GM23338 (cell line): ENCODE measurements at regions not wholly inside any gene's neighbourhood (a gene's known extent, or its start where the extent isn't known, plus 50 kb on each side); places are given as distances from the start of the nearest gene placed in this dataset.

ENCODE experiments used
- ATAC-seq: fragments of 200-7000 bp; cut with Tn5 transposase; 3 replicates; pipeline ENCODE4 v1.9.1; 2020
- DNase-seq: peaks from one replicate; pipeline ENCODE4 v3.0.0-alpha.2; 2015; ENCODE audit warnings: low spot score
- H2AFZ ChIP-seq: fragments of 200-600 bp; sonication (generic); 2 replicates; pipeline ENCODE4 v1.8.0; 2016; ENCODE audit warnings: antibody characterized with exemption, mild to moderate bottlenecking, moderate library complexity
- H3F3A ChIP-seq: fragments of 200-600 bp; sonication (generic); replicated peaks from 2 replicates; pipeline ENCODE4 v1.8.0; 2017; ENCODE audit warnings: antibody characterized with exemption, mixed run types, low read depth
- H3K27ac ChIP-seq: fragments of 200-600 bp; sonication (generic); 2 replicates; pipeline ENCODE4 v1.6.1; 2016; ENCODE audit warnings: low read depth
- H3K27me3 ChIP-seq: fragments of 200-600 bp; sonication (generic); 2 replicates; pipeline ENCODE4 v1.8.0; 2016; ENCODE audit warnings: mild to moderate bottlenecking, mixed run types, moderate library complexity; ENCODE audit not compliant: insufficient read depth
- H3K36me3 ChIP-seq: fragments of 200-600 bp; sonication (generic); 2 replicates; pipeline ENCODE4 v1.8.0; 2016; ENCODE audit warnings: mild to moderate bottlenecking; ENCODE audit not compliant: insufficient read depth
- H3K4me1 ChIP-seq: fragments of 200-600 bp; sonication (generic); 2 replicates; pipeline ENCODE4 v1.8.0; 2016; ENCODE audit warnings: mild to moderate bottlenecking, moderate library complexity; ENCODE audit not compliant: insufficient read depth
- H3K4me2 ChIP-seq: fragments of 200-600 bp; sonication (generic); 2 replicates; pipeline ENCODE4 v1.7.1; 2017; ENCODE audit warnings: mixed run types
- H3K4me3 ChIP-seq: fragments of 200-600 bp; sonication (generic); 2 replicates; pipeline ENCODE4 v1.6.1; 2016; ENCODE audit warnings: mixed run types
- H3K79me2 ChIP-seq: fragments of 200-600 bp; sonication (generic); replicated peaks from 2 replicates; pipeline ENCODE4 v1.8.0; 2017; ENCODE audit warnings: mild to moderate bottlenecking; ENCODE audit not compliant: insufficient read depth
- H3K9me2 ChIP-seq: fragments of 200-600 bp; sonication (generic); 2 replicates; pipeline ENCODE4 v1.8.0; 2017; ENCODE audit not compliant: insufficient read depth
- H4K20me1 ChIP-seq: fragments of 200-600 bp; sonication (generic); replicated peaks from 2 replicates; pipeline ENCODE4 v1.8.0; 2017; ENCODE audit warnings: mild to moderate bottlenecking; ENCODE audit not compliant: insufficient read depth
- H3K27ac Mint-ChIP-seq: 2 replicates; pipeline ENCODE4 v1.8.0; 2020; ENCODE audit warnings: inconsistent platforms, mild to moderate bottlenecking, moderate library complexity, mixed read lengths
- H3K27me3 Mint-ChIP-seq: 3 replicates; pipeline ENCODE4 v1.8.0; 2022; ENCODE audit warnings: low read depth, mild to moderate bottlenecking, moderate library complexity, mixed read lengths, inconsistent platforms; ENCODE audit not compliant: insufficient read depth, poor library complexity
- H3K36me3 Mint-ChIP-seq: 3 replicates; pipeline ENCODE4 v1.8.0; 2021; ENCODE audit warnings: low read depth, mild to moderate bottlenecking, inconsistent platforms, moderate library complexity, mixed read lengths
- H3K4me1 Mint-ChIP-seq: 3 replicates; pipeline ENCODE4 v1.8.0; 2020; ENCODE audit warnings: mild to moderate bottlenecking, inconsistent platforms, mixed read lengths
- H3K4me3 Mint-ChIP-seq: 3 replicates; pipeline ENCODE4 v1.8.0; 2021; ENCODE audit warnings: moderate library complexity, mild to moderate bottlenecking, inconsistent platforms, mixed read lengths
- H3K9me3 Mint-ChIP-seq: 3 replicates; pipeline ENCODE4 v1.8.0; 2020; ENCODE audit warnings: moderate library complexity, mild to moderate bottlenecking, inconsistent platforms, mixed read lengths
- CREB1 ChIP-seq: fragments of 250-450 bp; sonication (Bioruptor Pico); IDR thresholded peaks from 2 replicates; pipeline ENCODE4 v1.5.0; 2020; ENCODE audit warnings: low read depth, mild to moderate bottlenecking, moderate library complexity
- CTCF ChIP-seq, 2 experiments: fragments of 200-600 bp in 1 of 2; sonication (generic) in 1 of 2; conservative IDR thresholded peaks; 2 replicates each; pipeline versions ENCODE4 v1.5.1 to v1.6.1; 2016 to 2017; ENCODE audit warnings: antibody characterized with exemption in 2 of 2, low read depth in 2 of 2, mild to moderate bottlenecking in 2 of 2, moderate library complexity in 1 of 2
- ETS1 ChIP-seq: IDR thresholded peaks from 2 replicates; pipeline ENCODE4 v1.6.1; 2016; ENCODE audit warnings: antibody characterized with exemption
- EZH2 ChIP-seq: fragments of 200-600 bp; sonication (generic); IDR thresholded peaks from one replicate; pipeline ENCODE4 v1.8.0; 2017; ENCODE audit warnings: antibody characterized with exemption, mild to moderate bottlenecking, low read depth; ENCODE audit not compliant: unreplicated experiment
- EZH2phosphoT487 ChIP-seq: fragments of 200-600 bp; sonication (generic); IDR thresholded peaks from one replicate; pipeline ENCODE4 v1.8.1; 2018; ENCODE audit warnings: antibody characterized with exemption; ENCODE audit not compliant: unreplicated experiment
- JUNB ChIP-seq: IDR thresholded peaks from one replicate; pipeline ENCODE4 v1.6.1; 2016; ENCODE audit warnings: antibody characterized with exemption; ENCODE audit not compliant: unreplicated experiment
- NANOG ChIP-seq: IDR thresholded peaks from 2 replicates; pipeline ENCODE4 v1.6.1; 2016; ENCODE audit warnings: antibody characterized with exemption, borderline replicate concordance
- POLR2AphosphoS5 ChIP-seq: IDR thresholded peaks from 2 replicates; pipeline ENCODE4 v1.6.1; 2016; ENCODE audit warnings: antibody characterized with exemption, low read depth
- STAT1 ChIP-seq: IDR thresholded peaks from one replicate; pipeline ENCODE4 v1.6.1; 2016; ENCODE audit warnings: antibody characterized with exemption; ENCODE audit not compliant: unreplicated experiment
- ZNF114 ChIP-seq: fragments of 250-450 bp; sonication (Bioruptor Pico); IDR thresholded peaks from 2 replicates; pipeline ENCODE4 v1.5.0; 2020; ENCODE audit warnings: mild to moderate bottlenecking, moderate library complexity
- ZNF331 ChIP-seq: fragments of 250-450 bp; sonication (Bioruptor Pico); IDR thresholded peaks from 2 replicates; pipeline ENCODE4 v1.5.0; 2020; ENCODE audit warnings: low read depth, mild to moderate bottlenecking, moderate library complexity
- ZNF462 ChIP-seq: fragments of 250-450 bp; sonication (Bioruptor Pico); IDR thresholded peaks from 2 replicates; pipeline ENCODE4 v1.5.0; 2020; ENCODE audit warnings: mild to moderate bottlenecking, moderate library complexity
- TF ChIP-seq, protein P1 (sequence below): IDR thresholded peaks from one replicate; pipeline ENCODE4 v1.6.1; 2018; ENCODE audit warnings: antibody characterized with exemption; ENCODE audit not compliant: unreplicated experiment

- Mint-ChIP-seq H3K4me3 (no peak overlapping the region), H3K27ac (no peak overlapping the region), H3K36me3 (no peaks in the 10 kb centered on the region), H3K27me3 (no peaks in the 10 kb centered on the region), H3K4me1 (no peaks in the 10 kb centered on the region), H3K9me3 (no peaks in the 10 kb centered on the region)
- Histone ChIP-seq H3K27ac (no peak overlapping the region), H4K20me1 (no peaks in the 10 kb centered on the region), H3K36me3 (no peaks in the 10 kb centered on the region), H2AFZ (no peak overlapping the region), H3F3A (no peaks in the 10 kb centered on the region), H3K79me2 (no peaks in the 10 kb centered on the region), H3K4me1 (no peaks in the 10 kb centered on the region), H3K4me2 (no peak overlapping the region), H3K27me3 (no peaks in the 10 kb centered on the region), H3K9me2 (peaks cover 5% of the 10 kb centered on the region; the same call in 1 of the 2 replicates), H3K4me3 (no peak overlapping the region)
- TF ChIP-seq ZNF331 (CRISPR knock-in tag) (no peak), EZH2phosphoT487 (no peak), CTCF (conservative IDR thresholded peaks at IDR 0.05; ENCODE audit: low read depth in 2 of 2) (no peak), POLR2AphosphoS5 (no peak), JUNB (no peak), ZNF114 (CRISPR knock-in tag) (no peak), STAT1 (no peak), CREB1 (no peak), NANOG (no peak), EZH2 (no peak), ETS1 (no peak), ZNF462 (CRISPR knock-in tag) (no peak)
- TF ChIP-seq, protein P1, sequence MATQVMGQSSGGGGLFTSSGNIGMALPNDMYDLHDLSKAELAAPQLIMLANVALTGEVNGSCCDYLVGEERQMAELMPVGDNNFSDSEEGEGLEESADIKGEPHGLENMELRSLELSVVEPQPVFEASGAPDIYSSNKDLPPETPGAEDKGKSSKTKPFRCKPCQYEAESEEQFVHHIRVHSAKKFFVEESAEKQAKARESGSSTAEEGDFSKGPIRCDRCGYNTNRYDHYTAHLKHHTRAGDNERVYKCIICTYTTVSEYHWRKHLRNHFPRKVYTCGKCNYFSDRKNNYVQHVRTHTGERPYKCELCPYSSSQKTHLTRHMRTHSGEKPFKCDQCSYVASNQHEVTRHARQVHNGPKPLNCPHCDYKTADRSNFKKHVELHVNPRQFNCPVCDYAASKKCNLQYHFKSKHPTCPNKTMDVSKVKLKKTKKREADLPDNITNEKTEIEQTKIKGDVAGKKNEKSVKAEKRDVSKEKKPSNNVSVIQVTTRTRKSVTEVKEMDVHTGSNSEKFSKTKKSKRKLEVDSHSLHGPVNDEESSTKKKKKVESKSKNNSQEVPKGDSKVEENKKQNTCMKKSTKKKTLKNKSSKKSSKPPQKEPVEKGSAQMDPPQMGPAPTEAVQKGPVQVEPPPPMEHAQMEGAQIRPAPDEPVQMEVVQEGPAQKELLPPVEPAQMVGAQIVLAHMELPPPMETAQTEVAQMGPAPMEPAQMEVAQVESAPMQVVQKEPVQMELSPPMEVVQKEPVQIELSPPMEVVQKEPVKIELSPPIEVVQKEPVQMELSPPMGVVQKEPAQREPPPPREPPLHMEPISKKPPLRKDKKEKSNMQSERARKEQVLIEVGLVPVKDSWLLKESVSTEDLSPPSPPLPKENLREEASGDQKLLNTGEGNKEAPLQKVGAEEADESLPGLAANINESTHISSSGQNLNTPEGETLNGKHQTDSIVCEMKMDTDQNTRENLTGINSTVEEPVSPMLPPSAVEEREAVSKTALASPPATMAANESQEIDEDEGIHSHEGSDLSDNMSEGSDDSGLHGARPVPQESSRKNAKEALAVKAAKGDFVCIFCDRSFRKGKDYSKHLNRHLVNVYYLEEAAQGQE = no peak
- DNase-seq (no peak), ATAC-seq (no peak)
These were observed 301.2 kb upstream of the HSF2 start for GRCh38 chr6:122098201-122098678.
